ENCODE measurements at regions not wholly inside any gene's neighbourhood (a gene's known extent, or its start where the extent isn't known, plus 50 kb on each side); places are given as distances from the start of the nearest gene placed in this dataset.

GRCh38 chr3:35549690-35550089 lies 89.6 kb upstream of the ARPP21 start:
- H3K27ac Mint-ChIP-seq (ENCODE audit: unreplicated experiment): no peak overlapping the region
- H3K9me3 Mint-ChIP-seq (ENCODE audit: unreplicated experiment): no peaks in the 10 kb centered on the region
- no peaks in the 10 kb centered on the region for H3K9me3 ChIP-seq
- no TSS peak for BruUV-seq (replicated peaks)
- no peaks in the 10 kb centered on the region for H3K4me1 Mint-ChIP-seq (ENCODE audit: low read depth, unreplicated experiment)
- POLR2A ChIA-PET: no interaction called here
- H3K4me3 Mint-ChIP-seq (ENCODE audit: unreplicated experiment): no peak overlapping the region
- DNase-seq: no peak
- no peaks in the 10 kb centered on the region for H3K36me3 Mint-ChIP-seq (ENCODE audit: insufficient read depth, unreplicated experiment)
- H3K4me1 ChIP-seq: no peaks in the 10 kb centered on the region
- TF ChIP-seq, protein P1, sequence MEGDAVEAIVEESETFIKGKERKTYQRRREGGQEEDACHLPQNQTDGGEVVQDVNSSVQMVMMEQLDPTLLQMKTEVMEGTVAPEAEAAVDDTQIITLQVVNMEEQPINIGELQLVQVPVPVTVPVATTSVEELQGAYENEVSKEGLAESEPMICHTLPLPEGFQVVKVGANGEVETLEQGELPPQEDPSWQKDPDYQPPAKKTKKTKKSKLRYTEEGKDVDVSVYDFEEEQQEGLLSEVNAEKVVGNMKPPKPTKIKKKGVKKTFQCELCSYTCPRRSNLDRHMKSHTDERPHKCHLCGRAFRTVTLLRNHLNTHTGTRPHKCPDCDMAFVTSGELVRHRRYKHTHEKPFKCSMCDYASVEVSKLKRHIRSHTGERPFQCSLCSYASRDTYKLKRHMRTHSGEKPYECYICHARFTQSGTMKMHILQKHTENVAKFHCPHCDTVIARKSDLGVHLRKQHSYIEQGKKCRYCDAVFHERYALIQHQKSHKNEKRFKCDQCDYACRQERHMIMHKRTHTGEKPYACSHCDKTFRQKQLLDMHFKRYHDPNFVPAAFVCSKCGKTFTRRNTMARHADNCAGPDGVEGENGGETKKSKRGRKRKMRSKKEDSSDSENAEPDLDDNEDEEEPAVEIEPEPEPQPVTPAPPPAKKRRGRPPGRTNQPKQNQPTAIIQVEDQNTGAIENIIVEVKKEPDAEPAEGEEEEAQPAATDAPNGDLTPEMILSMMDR (IDR thresholded peaks at IDR 0.05; ENCODE audit: insufficient read depth in 1 of 2, low read depth in 1 of 2, low read length in 1 of 2, severe bottlenecking in 1 of 2, unreplicated experiment in 1 of 2): no peak
- no peaks in the 10 kb centered on the region for H3K36me3 ChIP-seq (ENCODE audit: control insufficient read depth, insufficient read depth, low read length)
- H3K4me3 ChIP-seq (ENCODE audit: low read depth, low read length): no peak overlapping the region
- H3K27me3 Mint-ChIP-seq (ENCODE audit: insufficient read depth, unreplicated experiment): no peaks in the 10 kb centered on the region
- H3K27me3 ChIP-seq (replicated peaks; ENCODE audit: control insufficient read depth, insufficient read depth, low read length): no peaks in the 10 kb centered on the region
- intact Hi-C loops (cut with micrococcal nuclease; ENCODE audit: unreplicated experiment): no loop called here
- CTCF ChIA-PET: no interaction called here

- Mint-ChIP-seq H3K27ac (ENCODE audit: unreplicated experiment) (no peak overlapping the region), H3K4me1 (ENCODE audit: low read depth, unreplicated experiment) (no peaks in the 10 kb centered on the region), H3K36me3 (ENCODE audit: insufficient read depth, unreplicated experiment) (no peaks in the 10 kb centered on the region), H3K27me3 (ENCODE audit: insufficient read depth, unreplicated experiment) (no peaks in the 10 kb centered on the region), H3K4me3 (ENCODE audit: unreplicated experiment) (no peak overlapping the region), H3K9me3 (ENCODE audit: unreplicated experiment) (no peaks in the 10 kb centered on the region)
- H3K9me3 ChIP-seq: no peaks in the 10 kb centered on the region
- no peaks in the 10 kb centered on the region for H3K4me1 ChIP-seq
- no peaks in the 10 kb centered on the region for H3K27me3 ChIP-seq (replicated peaks; ENCODE audit: control insufficient read depth, insufficient read depth, low read length)
- H3K4me3 ChIP-seq (ENCODE audit: low read depth, low read length): no peak overlapping the region
- intact Hi-C loops (cut with micrococcal nuclease; ENCODE audit: unreplicated experiment): no loop called here
- BruUV-seq (replicated peaks): no TSS peak
- DNase-seq: no peak
- no peaks in the 10 kb centered on the region for H3K36me3 ChIP-seq (ENCODE audit: control insufficient read depth, insufficient read depth, low read length)
- TF ChIP-seq, protein P1 (IDR thresholded peaks at IDR 0.05; ENCODE audit: insufficient read depth in 1 of 2, low read depth in 1 of 2, low read length in 1 of 2, severe bottlenecking in 1 of 2, unreplicated experiment in 1 of 2): no peak
- CTCF ChIA-PET: no interaction called here
- POLR2A ChIA-PET: no interaction called here
Measured at GRCh38 chr3:35562141-35562540, 77.2 kb upstream of the ARPP21 start.

DNA sequence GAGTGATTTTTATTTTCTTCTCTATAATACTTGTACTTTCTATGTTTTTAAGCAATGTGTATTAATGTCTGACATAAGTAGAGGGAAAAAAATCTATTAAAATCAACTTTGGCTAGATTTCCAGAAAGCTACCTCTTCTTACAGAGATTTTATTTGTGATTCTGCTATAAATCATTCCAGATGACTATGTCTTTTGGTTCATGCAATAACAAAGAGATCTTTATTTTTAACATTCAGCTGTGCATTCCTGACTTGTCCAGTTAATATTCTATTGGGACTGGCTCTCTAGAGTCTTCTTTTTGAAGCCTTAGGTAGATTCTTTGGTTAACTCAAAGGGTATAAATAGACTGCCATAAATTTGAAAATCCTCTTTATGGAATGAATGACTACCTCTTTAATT lies 74.3 kb upstream of the ARPP21 start:
- no peak for DNase-seq
- H3K36me3 Mint-ChIP-seq (ENCODE audit: insufficient read depth, unreplicated experiment): no peaks in the 10 kb centered on the region
- Histone ChIP-seq H3K4me3 (ENCODE audit: low read depth, low read length) (no peak overlapping the region), H3K4me1 (no peaks in the 10 kb centered on the region), H3K9me3 (no peaks in the 10 kb centered on the region), H3K27me3 (replicated peaks; ENCODE audit: control insufficient read depth, insufficient read depth, low read length) (no peaks in the 10 kb centered on the region), H3K36me3 (ENCODE audit: control insufficient read depth, insufficient read depth, low read length) (no peaks in the 10 kb centered on the region)
- no TSS peak for BruUV-seq (replicated peaks)
- ChIA-PET POLR2A (no interaction called here), CTCF (no interaction called here)
- TF ChIP-seq, protein P1 (IDR thresholded peaks at IDR 0.05; ENCODE audit: insufficient read depth in 1 of 2, low read depth in 1 of 2, low read length in 1 of 2, severe bottlenecking in 1 of 2, unreplicated experiment in 1 of 2): no peak
- no peaks in the 10 kb centered on the region for H3K9me3 Mint-ChIP-seq (ENCODE audit: unreplicated experiment)
- no peak overlapping the region for H3K27ac Mint-ChIP-seq (ENCODE audit: unreplicated experiment)
- H3K4me3 Mint-ChIP-seq (ENCODE audit: unreplicated experiment): no peak overlapping the region
- no peaks in the 10 kb centered on the region for H3K4me1 Mint-ChIP-seq (ENCODE audit: low read depth, unreplicated experiment)
- intact Hi-C loops (cut with micrococcal nuclease; ENCODE audit: unreplicated experiment): no loop called here
- no peaks in the 10 kb centered on the region for H3K27me3 Mint-ChIP-seq (ENCODE audit: insufficient read depth, unreplicated experiment)

Data from Caco-2 (cell line).